ENCODE measurements at regions not wholly inside any gene's neighbourhood (a gene's known extent, or its start where the extent isn't known, plus 50 kb on each side); places are given as distances from the start of the nearest gene placed in this dataset.

DNA sequence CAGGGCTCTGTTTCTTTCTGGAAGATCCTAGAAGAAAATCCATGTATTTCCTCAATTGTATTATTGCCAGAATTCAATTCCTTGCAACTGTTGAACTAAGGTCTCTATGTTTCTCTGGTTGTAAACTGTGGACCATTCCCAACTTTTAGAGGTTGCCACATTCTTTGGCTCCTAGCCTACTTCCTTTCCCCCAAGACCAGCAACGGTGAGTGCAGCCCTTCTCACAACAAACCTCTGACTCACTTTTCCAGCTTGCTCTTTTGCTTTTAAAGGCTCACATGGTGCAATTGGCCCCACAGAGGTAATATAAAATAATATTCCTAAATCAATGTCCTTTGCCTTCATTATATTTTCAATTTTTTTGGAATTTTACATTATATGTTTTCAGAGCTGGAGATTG lies 371.3 kb downstream of the SLITRK5 start:
- H3K4me1 Mint-ChIP-seq = peaks cover 12% of the 10 kb centered on the region
- peaks cover 16% of the 10 kb centered on the region for H3K36me3 Mint-ChIP-seq
- POLR2A ChIA-PET = no interaction called here
- no peak for TF ChIP-seq NFE2L1 (CRISPR knock-in tag; IDR thresholded peaks at IDR 0.05)
- TF ChIP-seq GRHL2 (CRISPR knock-in tag; IDR thresholded peaks at IDR 0.05; ENCODE audit: insufficient replicate concordance, severe bottlenecking) = no peak
- no peak for TF ChIP-seq ZNF138 (CRISPR knock-in tag; conservative IDR thresholded peaks at IDR 0.05)
- TF ChIP-seq ETV6 (CRISPR knock-in tag; IDR thresholded peaks at IDR 0.05) = no peak
- TF ChIP-seq, protein P1, sequence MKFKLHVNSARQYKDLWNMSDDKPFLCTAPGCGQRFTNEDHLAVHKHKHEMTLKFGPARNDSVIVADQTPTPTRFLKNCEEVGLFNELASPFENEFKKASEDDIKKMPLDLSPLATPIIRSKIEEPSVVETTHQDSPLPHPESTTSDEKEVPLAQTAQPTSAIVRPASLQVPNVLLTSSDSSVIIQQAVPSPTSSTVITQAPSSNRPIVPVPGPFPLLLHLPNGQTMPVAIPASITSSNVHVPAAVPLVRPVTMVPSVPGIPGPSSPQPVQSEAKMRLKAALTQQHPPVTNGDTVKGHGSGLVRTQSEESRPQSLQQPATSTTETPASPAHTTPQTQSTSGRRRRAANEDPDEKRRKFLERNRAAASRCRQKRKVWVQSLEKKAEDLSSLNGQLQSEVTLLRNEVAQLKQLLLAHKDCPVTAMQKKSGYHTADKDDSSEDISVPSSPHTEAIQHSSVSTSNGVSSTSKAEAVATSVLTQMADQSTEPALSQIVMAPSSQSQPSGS (CRISPR knock-in tag; IDR thresholded peaks at IDR 0.05; ENCODE audit: borderline replicate concordance, low read depth) = no peak
- TF ChIP-seq, protein P2, sequence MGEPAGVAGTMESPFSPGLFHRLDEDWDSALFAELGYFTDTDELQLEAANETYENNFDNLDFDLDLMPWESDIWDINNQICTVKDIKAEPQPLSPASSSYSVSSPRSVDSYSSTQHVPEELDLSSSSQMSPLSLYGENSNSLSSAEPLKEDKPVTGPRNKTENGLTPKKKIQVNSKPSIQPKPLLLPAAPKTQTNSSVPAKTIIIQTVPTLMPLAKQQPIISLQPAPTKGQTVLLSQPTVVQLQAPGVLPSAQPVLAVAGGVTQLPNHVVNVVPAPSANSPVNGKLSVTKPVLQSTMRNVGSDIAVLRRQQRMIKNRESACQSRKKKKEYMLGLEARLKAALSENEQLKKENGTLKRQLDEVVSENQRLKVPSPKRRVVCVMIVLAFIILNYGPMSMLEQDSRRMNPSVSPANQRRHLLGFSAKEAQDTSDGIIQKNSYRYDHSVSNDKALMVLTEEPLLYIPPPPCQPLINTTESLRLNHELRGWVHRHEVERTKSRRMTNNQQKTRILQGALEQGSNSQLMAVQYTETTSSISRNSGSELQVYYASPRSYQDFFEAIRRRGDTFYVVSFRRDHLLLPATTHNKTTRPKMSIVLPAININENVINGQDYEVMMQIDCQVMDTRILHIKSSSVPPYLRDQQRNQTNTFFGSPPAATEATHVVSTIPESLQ (CRISPR knock-in tag; IDR thresholded peaks at IDR 0.05) = no peak
- no peak for TF ChIP-seq FOXJ3 (CRISPR knock-in tag; IDR thresholded peaks at IDR 0.05; ENCODE audit: borderline replicate concordance)
- TF ChIP-seq, protein P3, sequence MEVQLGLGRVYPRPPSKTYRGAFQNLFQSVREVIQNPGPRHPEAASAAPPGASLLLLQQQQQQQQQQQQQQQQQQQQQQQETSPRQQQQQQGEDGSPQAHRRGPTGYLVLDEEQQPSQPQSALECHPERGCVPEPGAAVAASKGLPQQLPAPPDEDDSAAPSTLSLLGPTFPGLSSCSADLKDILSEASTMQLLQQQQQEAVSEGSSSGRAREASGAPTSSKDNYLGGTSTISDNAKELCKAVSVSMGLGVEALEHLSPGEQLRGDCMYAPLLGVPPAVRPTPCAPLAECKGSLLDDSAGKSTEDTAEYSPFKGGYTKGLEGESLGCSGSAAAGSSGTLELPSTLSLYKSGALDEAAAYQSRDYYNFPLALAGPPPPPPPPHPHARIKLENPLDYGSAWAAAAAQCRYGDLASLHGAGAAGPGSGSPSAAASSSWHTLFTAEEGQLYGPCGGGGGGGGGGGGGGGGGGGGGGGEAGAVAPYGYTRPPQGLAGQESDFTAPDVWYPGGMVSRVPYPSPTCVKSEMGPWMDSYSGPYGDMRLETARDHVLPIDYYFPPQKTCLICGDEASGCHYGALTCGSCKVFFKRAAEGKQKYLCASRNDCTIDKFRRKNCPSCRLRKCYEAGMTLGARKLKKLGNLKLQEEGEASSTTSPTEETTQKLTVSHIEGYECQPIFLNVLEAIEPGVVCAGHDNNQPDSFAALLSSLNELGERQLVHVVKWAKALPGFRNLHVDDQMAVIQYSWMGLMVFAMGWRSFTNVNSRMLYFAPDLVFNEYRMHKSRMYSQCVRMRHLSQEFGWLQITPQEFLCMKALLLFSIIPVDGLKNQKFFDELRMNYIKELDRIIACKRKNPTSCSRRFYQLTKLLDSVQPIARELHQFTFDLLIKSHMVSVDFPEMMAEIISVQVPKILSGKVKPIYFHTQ (CRISPR knock-in tag; IDR thresholded peaks at IDR 0.05) = no peak
- TF ChIP-seq, protein P4, sequence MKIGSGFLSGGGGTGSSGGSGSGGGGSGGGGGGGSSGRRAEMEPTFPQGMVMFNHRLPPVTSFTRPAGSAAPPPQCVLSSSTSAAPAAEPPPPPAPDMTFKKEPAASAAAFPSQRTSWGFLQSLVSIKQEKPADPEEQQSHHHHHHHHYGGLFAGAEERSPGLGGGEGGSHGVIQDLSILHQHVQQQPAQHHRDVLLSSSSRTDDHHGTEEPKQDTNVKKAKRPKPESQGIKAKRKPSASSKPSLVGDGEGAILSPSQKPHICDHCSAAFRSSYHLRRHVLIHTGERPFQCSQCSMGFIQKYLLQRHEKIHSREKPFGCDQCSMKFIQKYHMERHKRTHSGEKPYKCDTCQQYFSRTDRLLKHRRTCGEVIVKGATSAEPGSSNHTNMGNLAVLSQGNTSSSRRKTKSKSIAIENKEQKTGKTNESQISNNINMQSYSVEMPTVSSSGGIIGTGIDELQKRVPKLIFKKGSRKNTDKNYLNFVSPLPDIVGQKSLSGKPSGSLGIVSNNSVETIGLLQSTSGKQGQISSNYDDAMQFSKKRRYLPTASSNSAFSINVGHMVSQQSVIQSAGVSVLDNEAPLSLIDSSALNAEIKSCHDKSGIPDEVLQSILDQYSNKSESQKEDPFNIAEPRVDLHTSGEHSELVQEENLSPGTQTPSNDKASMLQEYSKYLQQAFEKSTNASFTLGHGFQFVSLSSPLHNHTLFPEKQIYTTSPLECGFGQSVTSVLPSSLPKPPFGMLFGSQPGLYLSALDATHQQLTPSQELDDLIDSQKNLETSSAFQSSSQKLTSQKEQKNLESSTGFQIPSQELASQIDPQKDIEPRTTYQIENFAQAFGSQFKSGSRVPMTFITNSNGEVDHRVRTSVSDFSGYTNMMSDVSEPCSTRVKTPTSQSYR (CRISPR knock-in tag; IDR thresholded peaks at IDR 0.05) = no peak
- TF ChIP-seq, protein P5, sequence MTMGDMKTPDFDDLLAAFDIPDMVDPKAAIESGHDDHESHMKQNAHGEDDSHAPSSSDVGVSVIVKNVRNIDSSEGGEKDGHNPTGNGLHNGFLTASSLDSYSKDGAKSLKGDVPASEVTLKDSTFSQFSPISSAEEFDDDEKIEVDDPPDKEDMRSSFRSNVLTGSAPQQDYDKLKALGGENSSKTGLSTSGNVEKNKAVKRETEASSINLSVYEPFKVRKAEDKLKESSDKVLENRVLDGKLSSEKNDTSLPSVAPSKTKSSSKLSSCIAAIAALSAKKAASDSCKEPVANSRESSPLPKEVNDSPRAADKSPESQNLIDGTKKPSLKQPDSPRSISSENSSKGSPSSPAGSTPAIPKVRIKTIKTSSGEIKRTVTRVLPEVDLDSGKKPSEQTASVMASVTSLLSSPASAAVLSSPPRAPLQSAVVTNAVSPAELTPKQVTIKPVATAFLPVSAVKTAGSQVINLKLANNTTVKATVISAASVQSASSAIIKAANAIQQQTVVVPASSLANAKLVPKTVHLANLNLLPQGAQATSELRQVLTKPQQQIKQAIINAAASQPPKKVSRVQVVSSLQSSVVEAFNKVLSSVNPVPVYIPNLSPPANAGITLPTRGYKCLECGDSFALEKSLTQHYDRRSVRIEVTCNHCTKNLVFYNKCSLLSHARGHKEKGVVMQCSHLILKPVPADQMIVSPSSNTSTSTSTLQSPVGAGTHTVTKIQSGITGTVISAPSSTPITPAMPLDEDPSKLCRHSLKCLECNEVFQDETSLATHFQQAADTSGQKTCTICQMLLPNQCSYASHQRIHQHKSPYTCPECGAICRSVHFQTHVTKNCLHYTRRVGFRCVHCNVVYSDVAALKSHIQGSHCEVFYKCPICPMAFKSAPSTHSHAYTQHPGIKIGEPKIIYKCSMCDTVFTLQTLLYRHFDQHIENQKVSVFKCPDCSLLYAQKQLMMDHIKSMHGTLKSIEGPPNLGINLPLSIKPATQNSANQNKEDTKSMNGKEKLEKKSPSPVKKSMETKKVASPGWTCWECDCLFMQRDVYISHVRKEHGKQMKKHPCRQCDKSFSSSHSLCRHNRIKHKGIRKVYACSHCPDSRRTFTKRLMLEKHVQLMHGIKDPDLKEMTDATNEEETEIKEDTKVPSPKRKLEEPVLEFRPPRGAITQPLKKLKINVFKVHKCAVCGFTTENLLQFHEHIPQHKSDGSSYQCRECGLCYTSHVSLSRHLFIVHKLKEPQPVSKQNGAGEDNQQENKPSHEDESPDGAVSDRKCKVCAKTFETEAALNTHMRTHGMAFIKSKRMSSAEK (CRISPR knock-in tag; IDR thresholded peaks at IDR 0.05; ENCODE audit: borderline replicate concordance) = no peak
- TF ChIP-seq TCF7 (CRISPR knock-in tag; IDR thresholded peaks at IDR 0.05; ENCODE audit: low read depth) = no peak
- TF ChIP-seq SMAD4 (CRISPR knock-in tag; IDR thresholded peaks at IDR 0.05) = no peak
- peaks cover 24% of the 10 kb centered on the region for H3K9me3 Mint-ChIP-seq
- H3K4me3 Mint-ChIP-seq = no peak overlapping the region
- no peaks in the 10 kb centered on the region for H3K27me3 Mint-ChIP-seq (ENCODE audit: low read depth)
- ATAC-seq = no peak
- DNase-seq (ENCODE audit: low spot score) = no peak
- H3K27ac Mint-ChIP-seq = no peak overlapping the region
- CTCF ChIA-PET = no interaction called here
